NCI-H2227 (cell line): ENCODE measurements at regions not wholly inside any gene's neighbourhood (a gene's known extent, or its start where the extent isn't known, plus 50 kb on each side); places are given as distances from the start of the nearest gene placed in this dataset.
"Not testable (repeated sequence)": the region's sequence is repeated elsewhere in the genome, so short reads cannot be mapped to it uniquely, and the experiment has no call there.

ENCODE experiments used
- DNase-seq: peaks from one replicate; lab custom pipeline; 2025; ENCODE audit not compliant: unreplicated experiment; lab: John Stamatoyannopoulos, UW

GRCh38 chr3:164393171-164393570 is 685.1 kb downstream of the SI start:
- no peak for DNase-seq

- no peak for DNase-seq
Observed at GRCh38 chr3:164390046-164390445, 688.2 kb downstream of the SI start.

GRCh38 chr3:164387236-164387635 is 691.1 kb downstream of the SI start:
- DNase-seq: no peak

GRCh38 chr3:164380156-164380555 is 698.1 kb downstream of the SI start:
- no peak for DNase-seq

GRCh38 chr3:164377466-164377865 is 700.8 kb downstream of the SI start:
- no peak for DNase-seq

GRCh38 chr3:164375995-164376394 is 702.3 kb downstream of the SI start:
- no peak for DNase-seq

GRCh38 chr3:164375538-164375937 is 702.8 kb downstream of the SI start:
- no peak for DNase-seq

GRCh38 chr3:164371681-164372080 is 706.6 kb downstream of the SI start:
- no peak for DNase-seq

- no peak for DNase-seq
Observed at GRCh38 chr3:164370970-164371369, 707.3 kb downstream of the SI start.

- DNase-seq: no peak
Observed at GRCh38 chr3:164365242-164365641, 713.1 kb downstream of the SI start.

GRCh38 chr3:164364111-164364510 is 714.2 kb downstream of the SI start:
- no peak for DNase-seq

GRCh38 chr3:164360738-164361406 is 717.4 kb downstream of the SI start:
- no peak for DNase-seq

- no peak for DNase-seq
Observed at GRCh38 chr3:164360078-164360578, 718.2 kb downstream of the SI start.

- DNase-seq: no peak
Observed at GRCh38 chr3:164352991-164353390, 725.3 kb downstream of the SI start.

GRCh38 chr3:164351131-164351530 is 727.2 kb downstream of the SI start:
- no peak for DNase-seq

- DNase-seq: not testable (repeated sequence)
Observed at GRCh38 chr3:164342206-164342605, 736.1 kb downstream of the SI start.

GRCh38 chr3:164341086-164341485 is 737.2 kb downstream of the SI start:
- no peak for DNase-seq

- no peak for DNase-seq
Observed at GRCh38 chr3:164340273-164340672, 738.0 kb downstream of the SI start.

- DNase-seq: no peak
Observed at GRCh38 chr3:164332831-164333802, 745.2 kb downstream of the SI start.

GRCh38 chr3:164326714-164327113 is 751.6 kb downstream of the SI start:
- no peak for DNase-seq

- DNase-seq: no peak
Observed at GRCh38 chr3:164320962-164321361, 757.3 kb downstream of the SI start.

- DNase-seq: no peak
Observed at GRCh38 chr3:164306042-164306441, 772.3 kb downstream of the SI start.
